HG03045 (cell line): ENCODE measurements at regions not wholly inside any gene's neighbourhood (a gene's known extent, or its start where the extent isn't known, plus 50 kb on each side); places are given as distances from the start of the nearest gene placed in this dataset.
A peak's percentile ranks its signal among the peaks of the same experiment; 100 is the strongest.

Experiments
- ATAC-seq: cut with Tn5 transposase; IDR thresholded peaks from one replicate; pipeline ENCODE4 v1.9.1; 2021; ENCODE audit warnings: mild to moderate bottlenecking, moderate library complexity; ENCODE audit not compliant: unreplicated experiment

DNA sequence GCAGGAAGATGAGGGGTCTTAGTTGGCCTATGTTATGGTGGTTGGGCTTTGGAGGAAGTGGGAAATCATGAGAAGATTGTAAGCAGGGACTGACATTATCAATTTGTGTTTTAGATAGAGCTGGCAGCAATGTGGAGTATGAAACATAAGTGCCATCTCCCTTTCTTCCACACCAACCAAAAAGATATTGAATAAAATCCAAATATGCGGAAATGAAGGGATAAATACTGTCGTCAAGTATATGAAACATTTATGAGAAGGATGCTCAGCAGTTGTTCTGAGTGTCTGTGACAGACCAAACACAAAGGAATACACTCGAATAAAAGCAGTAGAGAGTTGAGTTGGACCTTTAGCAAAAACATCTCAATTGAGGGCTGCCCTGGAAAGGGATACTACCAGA, 1090.0 kb upstream of the ZEB2 start:
- no peak for ATAC-seq

DNA sequence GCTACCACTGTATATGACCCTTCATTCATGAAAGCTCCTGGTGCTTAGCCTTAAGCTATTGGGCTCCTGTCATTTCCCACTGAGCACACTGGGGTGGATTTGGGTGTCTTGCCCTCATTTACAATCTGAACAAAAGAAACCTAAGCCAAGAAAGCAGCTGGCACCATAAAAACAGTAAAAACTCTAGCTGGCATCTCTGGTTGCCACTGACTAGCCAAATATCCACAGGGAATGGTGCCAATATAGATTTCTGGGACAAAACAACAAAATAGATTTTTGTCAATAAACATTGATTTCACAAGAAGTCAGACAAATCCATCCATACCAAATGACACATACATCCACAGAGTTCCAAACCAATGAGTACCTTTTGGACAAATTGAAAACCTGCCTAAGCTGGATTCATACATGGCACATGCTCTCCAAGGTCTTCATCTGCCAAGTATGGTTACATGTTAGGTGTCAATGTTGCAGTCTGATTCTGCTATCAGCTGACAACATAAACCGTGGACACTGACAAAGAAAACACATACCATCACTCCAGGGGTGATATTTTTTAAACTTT, 1081.5 kb upstream of the ZEB2 start:
- ATAC-seq = no peak

DNA sequence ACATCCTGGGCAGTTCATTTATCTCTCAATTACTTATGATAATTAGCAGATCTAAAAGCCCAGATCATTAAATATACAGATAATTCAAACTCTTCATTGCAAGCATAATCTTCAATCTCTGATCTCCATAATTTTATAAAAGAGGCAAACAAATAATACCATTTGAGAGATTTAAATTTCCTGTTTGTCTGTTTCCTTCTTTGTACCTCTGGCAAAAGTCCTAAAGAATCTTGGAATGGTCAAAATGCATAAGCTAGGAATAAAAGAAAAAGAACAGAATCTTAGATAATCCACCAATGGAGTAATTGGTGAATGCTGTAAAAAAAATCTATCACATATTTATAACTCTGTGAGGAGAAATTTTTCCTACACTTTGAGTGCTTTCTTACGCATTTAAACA, 1080.9 kb upstream of the ZEB2 start:
- ATAC-seq = no peak

DNA sequence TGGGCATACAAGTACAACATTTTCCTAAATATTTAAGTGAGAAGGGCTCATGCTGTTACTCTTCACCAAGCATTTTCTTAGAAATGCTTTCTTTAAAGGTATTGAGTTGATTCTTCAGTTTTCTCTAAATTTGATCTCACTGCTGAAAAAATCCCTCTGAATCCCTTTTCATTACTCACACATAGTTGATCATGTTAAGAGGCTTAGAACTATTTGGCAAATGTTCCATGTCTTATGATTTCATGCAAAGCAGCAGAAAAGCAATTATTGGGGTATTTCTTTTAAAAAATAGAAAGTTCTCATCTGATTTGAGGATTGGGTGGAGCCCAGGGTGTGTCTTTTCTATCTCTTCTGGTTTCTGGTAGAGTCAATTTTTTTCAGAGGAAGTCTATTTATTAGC, 1079.8 kb upstream of the ZEB2 start:
- ATAC-seq = no peak

DNA sequence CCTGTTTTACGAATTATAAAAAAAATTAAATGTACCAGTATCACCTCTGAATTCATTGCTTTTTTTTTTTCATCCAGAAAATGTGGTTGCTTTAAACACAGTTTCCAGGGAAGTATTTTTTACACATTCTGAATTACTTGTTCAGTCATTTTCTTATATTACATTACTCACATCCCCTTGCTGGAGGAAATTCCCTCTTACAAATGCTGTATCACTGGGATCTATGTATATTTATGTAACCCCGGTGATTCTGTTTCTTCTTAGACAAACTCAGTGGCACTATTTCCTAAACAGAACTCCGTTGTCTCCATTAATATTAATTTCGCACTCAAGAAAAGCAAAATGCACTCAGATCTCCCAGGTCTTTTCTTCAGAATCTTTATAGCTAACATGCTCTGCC, 1078.5 kb upstream of the ZEB2 start:
- ATAC-seq = no peak

DNA sequence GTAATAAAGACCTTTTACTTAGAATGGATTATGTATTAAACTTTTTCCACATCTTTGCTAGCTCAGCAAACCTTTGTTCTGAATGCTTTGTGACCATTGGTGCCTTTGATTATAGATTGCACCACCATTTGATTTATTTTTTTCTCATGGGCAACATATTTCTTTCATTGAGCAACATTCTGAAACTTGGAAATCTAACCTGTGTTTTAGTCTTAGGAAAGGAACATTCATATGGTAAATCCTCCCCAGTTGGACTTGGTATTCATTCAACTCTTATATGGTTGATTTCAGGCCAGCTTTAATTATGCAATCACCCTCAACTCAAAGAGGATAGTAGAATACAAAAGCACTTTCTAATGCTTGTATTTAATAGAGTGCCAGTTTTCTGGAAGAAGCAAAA, 1077.9 kb upstream of the ZEB2 start:
- no peak for ATAC-seq

DNA sequence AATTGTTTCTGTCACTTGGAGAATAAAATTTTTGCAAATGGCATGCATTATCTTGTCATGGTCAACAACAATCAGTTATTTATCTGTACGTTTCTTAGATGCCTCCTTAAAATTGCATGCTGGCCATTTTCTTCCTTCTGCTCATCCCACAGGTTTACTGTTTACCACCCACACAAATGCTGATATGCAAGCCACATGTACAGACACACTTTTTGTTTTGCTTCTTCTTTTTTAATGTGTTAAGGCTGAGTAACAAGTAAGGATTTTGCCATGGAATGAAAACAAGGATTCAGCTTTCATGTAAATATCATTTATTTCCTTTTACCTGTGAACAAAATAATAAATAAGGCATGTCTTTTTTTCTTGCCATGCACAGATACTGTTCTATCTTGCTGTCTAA, 1077.1 kb upstream of the ZEB2 start:
- ATAC-seq = no peak

DNA sequence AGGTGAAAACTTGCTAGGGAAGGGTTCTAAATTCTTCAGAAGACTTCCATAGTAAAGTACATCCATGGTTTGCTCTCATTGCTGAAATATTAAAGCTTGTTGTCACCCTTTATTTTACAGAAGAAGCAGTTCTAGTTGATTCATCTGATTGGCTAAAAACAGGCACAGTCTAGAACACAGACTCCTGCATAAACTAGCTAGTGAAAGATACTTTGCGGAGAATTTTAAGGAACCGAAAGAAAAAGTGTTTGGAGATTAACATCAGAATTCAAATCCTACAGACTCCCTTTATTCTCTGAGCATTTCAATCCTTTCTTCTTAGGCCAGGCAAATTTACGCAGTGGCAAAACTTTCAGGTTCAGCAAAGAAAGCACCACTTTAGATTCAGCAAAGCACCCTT, 1076.5 kb upstream of the ZEB2 start:
- no peak for ATAC-seq

DNA sequence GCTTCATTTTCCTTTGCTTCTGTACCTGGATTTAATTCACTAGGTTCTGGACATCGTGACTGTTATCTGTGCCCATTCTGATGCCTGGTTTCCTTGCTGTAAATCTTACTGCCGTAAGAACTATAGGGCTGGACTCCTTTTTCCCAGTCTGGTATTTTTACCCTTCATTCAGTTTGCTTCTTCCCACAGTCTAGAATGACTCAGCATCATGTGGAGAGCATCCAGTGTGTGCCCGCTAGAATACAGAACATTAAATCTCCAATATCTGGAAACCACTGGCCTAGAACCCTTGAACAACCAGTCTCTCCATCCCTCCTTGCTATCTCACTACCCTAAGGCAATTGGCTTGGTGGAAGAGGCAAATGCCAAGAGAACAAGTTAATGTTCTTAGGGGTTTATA, 1075.4 kb upstream of the ZEB2 start:
- ATAC-seq = no peak

DNA sequence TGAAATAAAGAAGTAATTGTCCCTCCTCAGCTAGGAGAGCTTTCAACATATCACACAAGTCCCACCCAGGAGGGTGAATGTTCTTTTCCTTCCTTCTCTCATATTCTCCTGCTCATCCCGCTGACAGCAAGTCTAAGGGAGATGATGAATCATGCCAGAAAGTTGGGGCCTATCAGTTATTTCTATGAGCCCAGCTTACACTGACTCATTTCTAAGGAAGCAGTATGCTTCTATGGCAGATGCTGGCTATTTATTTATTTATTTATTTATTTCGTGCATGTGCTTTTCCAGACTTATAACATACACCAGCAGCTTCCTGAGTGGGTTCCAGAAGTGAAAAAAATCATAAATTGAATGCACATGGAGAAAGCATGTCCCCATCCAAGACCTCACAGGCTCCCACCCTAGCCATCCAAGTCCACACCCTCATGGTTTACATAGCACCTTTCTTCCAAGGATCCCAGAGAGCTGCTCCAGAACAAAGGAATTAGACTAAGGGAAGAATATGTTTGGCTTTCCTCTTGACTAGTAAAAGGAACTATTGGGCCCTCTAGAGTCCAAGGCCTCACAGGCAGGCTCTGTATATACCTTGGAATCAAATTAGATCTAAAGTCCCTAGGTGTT, 1074.2 kb upstream of the ZEB2 start:
- no peak for ATAC-seq

DNA sequence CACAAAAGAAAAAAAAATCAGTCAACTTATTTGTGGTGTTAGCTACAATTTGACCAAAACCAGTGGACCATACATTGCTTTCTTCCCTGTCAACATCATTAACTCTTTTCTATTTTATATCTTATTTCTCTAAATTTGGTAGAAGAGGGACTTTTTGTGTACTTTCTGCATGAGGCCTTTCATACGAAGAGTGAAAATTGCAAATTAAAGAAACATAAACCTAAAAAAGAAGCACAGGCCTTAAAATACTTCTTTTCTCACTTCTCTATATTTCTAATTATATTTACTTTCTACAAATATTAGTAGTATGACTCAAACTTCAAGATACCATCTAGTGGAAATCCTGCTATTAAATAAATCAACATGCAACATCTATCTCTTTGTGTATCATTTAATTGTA, 1073.4 kb upstream of the ZEB2 start:
- ATAC-seq = peak; percentile 48

DNA sequence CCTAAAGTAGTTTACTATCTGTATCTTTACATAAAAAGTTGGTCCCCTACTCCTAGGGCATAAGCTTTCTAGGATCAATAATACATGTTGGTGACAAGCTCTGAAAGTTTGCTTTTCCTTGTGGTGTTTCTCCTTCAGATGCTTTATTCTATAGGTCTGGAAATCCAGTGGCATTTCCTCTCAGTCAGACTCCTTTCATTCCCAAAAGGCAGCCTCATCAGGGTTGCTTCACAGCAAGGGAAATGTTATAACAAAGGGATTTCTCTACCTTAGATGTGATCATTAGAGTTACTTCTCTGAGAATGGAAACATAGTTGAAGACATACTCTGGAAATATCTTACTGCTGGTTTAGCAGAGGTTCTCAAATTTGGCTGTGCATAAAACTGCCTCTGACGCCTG, 1072.4 kb upstream of the ZEB2 start:
- no peak for ATAC-seq

DNA sequence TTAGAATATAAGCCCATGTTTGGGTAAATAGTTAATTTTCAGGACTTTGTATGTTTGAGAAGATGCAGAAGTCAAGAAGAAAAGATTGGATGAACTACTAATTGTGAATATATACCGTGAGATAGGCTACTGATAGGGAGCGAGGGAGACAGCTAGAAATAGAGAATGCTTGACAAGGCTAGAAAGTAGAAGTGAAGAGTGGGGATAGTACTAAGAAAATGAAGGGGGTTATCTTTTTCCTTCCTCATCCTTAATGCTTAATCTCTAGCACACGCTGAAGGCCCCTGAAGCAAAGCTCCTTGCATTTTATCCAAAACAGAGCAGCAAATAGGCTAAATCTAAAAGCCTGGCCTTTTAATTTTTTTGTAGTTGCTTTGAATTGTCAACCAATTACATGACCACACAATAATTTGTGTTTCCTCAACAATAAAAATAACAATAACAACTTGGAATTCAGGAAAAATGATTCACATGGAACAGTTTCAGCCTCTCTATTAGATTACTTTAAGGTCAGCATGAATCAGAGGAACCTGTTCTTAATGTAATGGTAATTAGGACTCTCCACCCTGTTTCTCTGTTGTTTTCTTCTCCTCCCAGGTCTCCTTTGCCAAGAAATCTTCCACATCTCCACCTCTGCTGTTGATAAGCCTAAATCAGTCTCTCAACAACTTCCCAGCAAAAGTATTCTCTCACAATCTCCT, 1071.3 kb upstream of the ZEB2 start:
- ATAC-seq = no peak

DNA sequence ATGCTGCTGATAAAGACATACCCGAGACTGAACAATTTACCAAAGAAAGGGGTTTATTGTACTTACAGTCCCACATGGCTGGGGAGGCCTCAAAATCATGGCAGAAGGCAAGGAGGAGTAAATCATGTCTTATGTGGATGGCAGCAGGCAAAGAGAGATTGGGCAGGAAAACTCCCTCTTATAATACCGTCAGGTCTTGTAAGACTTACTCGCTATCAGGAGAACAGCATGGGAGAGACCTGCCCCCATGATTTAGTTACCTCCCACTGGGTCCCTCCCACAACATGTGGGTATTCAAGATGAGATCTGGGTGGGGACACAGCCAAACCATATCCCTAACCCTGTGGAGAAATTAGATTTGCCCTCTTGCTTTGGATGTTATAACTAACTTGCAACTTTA, 1068.0 kb upstream of the ZEB2 start:
- no peak for ATAC-seq

DNA sequence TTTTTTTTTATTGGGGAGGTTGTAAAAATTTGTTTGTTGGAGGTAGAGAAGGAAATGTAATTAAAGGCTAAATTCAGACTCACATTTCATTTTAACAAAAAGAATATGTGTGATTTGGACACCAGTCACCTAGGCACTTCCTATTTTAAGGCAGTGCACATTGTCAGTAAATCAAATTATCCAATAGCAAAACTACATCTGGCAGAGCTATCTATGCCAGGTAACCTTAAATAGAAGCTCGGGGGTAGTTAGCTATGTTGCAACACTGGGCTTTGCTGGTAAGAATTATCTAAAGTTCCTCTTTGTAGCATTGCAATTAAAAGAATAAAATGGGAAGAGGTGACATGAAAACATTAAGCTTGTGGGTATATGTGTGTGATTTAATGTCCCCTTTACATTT, 1064.4 kb upstream of the ZEB2 start:
- no peak for ATAC-seq

DNA sequence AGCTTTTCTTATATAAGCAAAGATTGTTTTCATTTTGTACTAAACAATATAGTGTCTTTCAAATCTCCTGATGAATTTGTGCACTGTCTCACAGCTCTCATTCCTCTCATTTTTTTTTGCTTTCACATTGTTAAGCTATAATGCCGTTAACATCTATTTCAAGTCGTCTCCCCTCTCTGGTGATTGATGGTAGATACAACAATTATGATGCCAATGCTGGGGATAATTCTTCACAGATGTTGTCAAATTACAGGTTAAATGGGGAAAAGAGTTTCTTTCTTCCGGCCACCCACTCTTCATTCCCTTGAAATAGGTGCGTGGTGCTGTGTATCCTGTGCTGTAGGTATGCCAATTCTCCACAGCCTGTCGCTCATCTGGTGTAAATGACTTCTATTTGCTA, 1053.7 kb upstream of the ZEB2 start:
- ATAC-seq = no peak

DNA sequence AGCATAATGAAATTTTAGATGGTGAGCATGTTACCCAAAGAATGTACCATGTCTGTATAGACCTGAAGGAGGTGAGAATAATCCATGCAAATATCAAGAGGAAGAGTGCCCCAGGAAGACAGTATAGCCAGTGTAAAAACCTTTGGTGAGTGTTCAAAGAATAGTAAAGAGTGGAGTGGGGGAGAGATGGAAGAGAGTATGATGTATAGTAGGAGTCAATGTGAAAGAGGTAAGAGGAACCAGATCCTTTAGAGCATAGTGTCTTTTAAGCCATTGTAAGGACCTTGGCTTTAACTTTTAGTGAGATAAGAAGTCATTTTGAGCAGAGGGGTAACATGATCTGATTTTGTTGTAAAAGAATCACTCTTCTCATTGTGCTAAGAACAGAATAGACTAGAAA, 1052.3 kb upstream of the ZEB2 start:
- ATAC-seq = no peak

DNA sequence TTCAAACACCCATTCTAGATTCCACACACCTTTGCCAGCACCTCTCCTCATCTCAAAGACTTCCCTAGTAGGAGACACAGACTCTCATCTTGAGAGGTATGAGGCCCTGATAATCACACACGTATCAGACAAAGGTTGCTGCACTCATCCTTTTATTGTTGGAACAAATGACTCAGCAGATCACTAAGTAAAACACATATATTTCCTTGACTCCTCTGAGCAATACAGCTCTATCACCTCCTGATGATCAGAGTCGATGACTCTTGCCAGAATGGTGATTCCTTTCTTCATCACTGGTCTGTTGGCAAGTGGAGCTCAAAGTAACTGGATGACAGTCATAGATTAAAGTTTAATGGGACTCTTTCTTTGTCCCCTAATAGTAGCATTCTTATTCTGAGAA, 1049.2 kb upstream of the ZEB2 start:
- ATAC-seq = no peak

DNA sequence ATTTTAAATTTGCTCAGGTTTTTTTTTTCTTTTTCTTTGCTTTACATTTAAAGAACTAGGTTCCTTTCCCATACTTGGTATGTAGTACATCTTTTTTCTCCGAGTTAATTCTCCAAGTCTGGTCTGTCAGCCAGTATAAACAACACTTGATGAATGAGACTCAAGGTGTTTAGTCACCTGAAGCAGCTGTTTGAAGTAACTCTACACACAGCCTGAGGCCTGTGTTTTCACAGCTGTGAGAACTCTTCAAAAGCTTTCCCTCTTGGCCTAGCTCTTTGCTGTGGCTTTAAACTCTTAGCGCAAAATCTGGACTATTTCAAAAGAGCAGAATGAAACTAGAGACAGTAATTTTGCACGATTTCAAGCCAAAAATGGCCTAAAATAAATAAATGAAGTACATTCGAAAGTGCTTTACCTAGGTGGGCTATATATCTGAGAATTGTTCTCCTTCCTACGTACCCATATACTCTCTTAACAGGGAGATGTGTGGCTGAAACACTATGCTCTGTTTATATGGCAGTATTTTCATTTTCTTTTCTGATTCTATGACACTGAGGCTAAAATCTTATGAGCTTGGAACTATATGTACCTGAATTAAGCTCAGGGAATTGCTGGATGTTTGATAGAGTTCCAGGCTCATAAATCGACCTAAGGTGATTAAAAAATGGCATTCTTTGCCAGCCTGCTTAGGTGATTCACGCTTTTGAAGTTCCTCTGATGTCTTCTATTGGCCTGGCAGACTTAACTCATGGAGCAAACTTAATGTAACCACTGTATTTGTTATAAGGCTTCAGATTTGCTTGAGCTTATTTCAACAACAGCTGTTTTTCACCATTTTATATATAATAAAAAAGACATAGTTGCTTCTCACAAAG, 1044.1 kb upstream of the ZEB2 start:
- no peak for ATAC-seq

DNA sequence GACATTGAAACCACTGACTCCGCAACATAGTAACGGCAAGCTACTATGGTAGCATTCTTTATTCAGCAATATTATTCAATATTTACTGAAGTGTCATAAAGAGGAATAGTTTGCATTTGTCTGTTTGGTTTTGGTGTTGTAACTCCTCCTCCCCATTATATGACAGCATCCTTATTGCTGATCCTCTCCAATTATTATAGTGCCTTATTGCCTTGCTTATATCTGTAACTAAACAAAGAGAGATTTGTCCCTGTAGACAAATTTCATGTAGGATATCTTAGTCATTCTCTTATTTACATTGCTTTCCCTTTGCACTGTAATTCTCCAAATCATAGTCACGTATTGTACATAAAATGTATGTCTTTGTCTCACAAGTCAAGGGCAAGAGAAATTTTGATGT, 1041.2 kb upstream of the ZEB2 start:
- ATAC-seq = no peak

DNA sequence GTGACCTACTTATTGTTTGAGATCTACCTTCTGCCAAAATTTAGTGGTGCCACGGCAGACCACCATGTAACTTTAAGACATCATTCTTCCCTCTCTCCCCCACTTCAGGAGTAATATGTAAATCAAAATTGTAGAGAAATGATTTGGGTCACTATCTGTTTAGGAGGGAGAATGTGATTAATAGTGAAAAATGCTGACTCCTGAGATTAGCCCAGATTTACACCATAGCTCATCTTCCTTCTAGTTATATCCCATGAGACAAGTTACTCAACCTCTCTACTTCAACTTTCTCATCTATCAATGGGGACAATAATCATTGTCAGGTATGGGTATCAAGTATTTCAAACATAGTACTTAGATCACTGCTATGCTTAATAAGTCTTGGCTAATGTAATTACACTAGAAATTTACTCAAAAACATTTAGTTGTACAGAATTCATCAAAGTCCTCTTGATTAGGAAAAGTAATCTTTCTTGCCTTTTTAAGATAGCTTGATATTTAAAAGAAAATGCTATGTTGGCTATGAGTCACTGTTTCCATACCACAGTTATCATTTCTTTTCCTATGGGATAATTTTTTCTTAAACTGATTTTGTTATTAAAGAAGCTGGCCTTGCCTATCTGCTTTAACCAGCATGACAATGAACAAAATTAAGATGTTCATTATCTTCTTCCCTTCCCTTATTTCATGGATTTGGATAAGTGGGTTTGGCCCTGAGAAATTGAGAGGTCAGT, 1038.9 kb upstream of the ZEB2 start:
- no peak for ATAC-seq
